SK-N-SH (cell line): ENCODE measurements at regions not wholly inside any gene's neighbourhood (a gene's known extent, or its start where the extent isn't known, plus 50 kb on each side); places are given as distances from the start of the nearest gene placed in this dataset.

ENCODE experiments used
- CTCF ChIA-PET: fragments of 300-600, 350-600 bp; formaldehyde crosslinking; extraction: SDS; loops from one replicate; lab custom pipeline; 2021; lab: Yijun Ruan, JAX
- POLR2A ChIA-PET: fragments of 350-600 bp; sonication (Branson Sonifier 250); formaldehyde crosslinking; extraction: SDS; loops from one replicate; lab custom pipeline; 2020; ENCODE audit warnings: antibody characterized with exemption, inconsistent platforms; lab: Yijun Ruan, JAX
- DNase-seq: peaks from one replicate; pipeline ENCODE4 v3.0.0; 2012
- H2AFZ ChIP-seq: fragments of 200-600 bp; sonication (generic); 2 replicates; pipeline ENCODE4 v1.8.1; 2016; ENCODE audit warnings: antibody characterized with exemption, mild to moderate bottlenecking, low read depth
- H3F3A ChIP-seq: fragments of 200-600 bp; sonication (generic); replicated peaks from 2 replicates; pipeline ENCODE3; 2016; ENCODE audit warnings: antibody characterized with exemption, mild to moderate bottlenecking; ENCODE audit not compliant: insufficient read depth
- H3K27ac ChIP-seq, 2 experiments: fragments of 200-500 bp in 1 of 2; fragments of 200-600 bp in 1 of 2; sonication (Bioruptor generic) in 1 of 2; sonication (generic), shearing (Covaris generic) in 1 of 2; 2 replicates each; pipeline versions ENCODE4 v1.5.1 to v1.6.1; 2014 to 2016; ENCODE audit warnings: low read depth in 2 of 2, inconsistent platforms in 1 of 2, low read length in 1 of 2, mild to moderate bottlenecking in 1 of 2, mixed read lengths in 1 of 2
- H3K27me3 ChIP-seq: fragments of 200-600 bp; sonication (generic), shearing (Covaris generic); 2 replicates; pipeline ENCODE4 v1.6.1; 2016; ENCODE audit warnings: mixed run types; ENCODE audit not compliant: insufficient read depth
- H3K36me3 ChIP-seq, 2 experiments: fragments of 200-500 bp in 1 of 2; fragments of 200-600 bp in 1 of 2; sonication (Bioruptor generic) in 1 of 2; sonication (generic) in 1 of 2; replicated peaks in 1 of 2; 2 replicates each; pipeline versions ENCODE3 to v1.5.1; 2014 to 2016; ENCODE audit warnings: low read length in 1 of 2, mild to moderate bottlenecking in 1 of 2; ENCODE audit not compliant: insufficient read depth in 2 of 2, control insufficient read depth in 1 of 2
- H3K4me1 ChIP-seq, 2 experiments: fragments of 200-500 bp in 1 of 2; fragments of 200-600 bp in 1 of 2; sonication (Bioruptor generic) in 1 of 2; sonication (generic), shearing (Covaris generic) in 1 of 2; 2 replicates each; pipeline versions ENCODE4 v1.5.1 to v1.6.1; 2014 to 2016; ENCODE audit warnings: low read depth in 1 of 2, low read length in 1 of 2, mixed run types in 1 of 2; ENCODE audit not compliant: insufficient read depth in 2 of 2, control insufficient read depth in 1 of 2
- H3K4me2 ChIP-seq: fragments of 200-600 bp; sonication (generic), shearing (Covaris generic); 2 replicates; pipeline ENCODE4 v1.6.1; 2017; ENCODE audit warnings: mixed run types
- H3K4me3 ChIP-seq, 2 experiments: fragments of 200-500 bp in 1 of 2; fragments of 200-600 bp in 1 of 2; sonication (Bioruptor generic) in 1 of 2; sonication (generic), shearing (Covaris generic) in 1 of 2; 2 replicates each; pipeline versions ENCODE4 v1.5.1 to v1.8.1; 2014 to 2016; ENCODE audit warnings: low read depth in 2 of 2, inconsistent platforms in 1 of 2, low read length in 1 of 2, mild to moderate bottlenecking in 1 of 2, mixed read lengths in 1 of 2, moderate library complexity in 1 of 2
- H3K79me2 ChIP-seq: fragments of 200-600 bp; sonication (generic); 2 replicates; pipeline ENCODE4 v1.8.1; 2017; ENCODE audit warnings: mild to moderate bottlenecking; ENCODE audit not compliant: insufficient read depth
- H3K9ac ChIP-seq: fragments of 200-600 bp; sonication (generic); 2 replicates; pipeline ENCODE4 v1.6.1; 2017; ENCODE audit warnings: mixed run types
- H3K9me2 ChIP-seq: fragments of 200-600 bp; sonication (generic); 2 replicates; pipeline ENCODE4 v1.6.1; 2017; ENCODE audit warnings: mixed run types
- H3K9me3 ChIP-seq: fragments of 200-600 bp; sonication (generic); 2 replicates; pipeline ENCODE4 v1.6.1; 2017; ENCODE audit warnings: mixed run types, mild to moderate bottlenecking, moderate library complexity
- H4K20me1 ChIP-seq: fragments of 200-600 bp; sonication (generic); 2 replicates; pipeline ENCODE4 v1.6.1; 2017; ENCODE audit warnings: mild to moderate bottlenecking, mixed run types; ENCODE audit not compliant: insufficient read depth
- CHD2 ChIP-seq: fragments of 150-350 bp; IDR thresholded peaks from 2 replicates; pipeline ENCODE4 v1.6.1; 2018; ENCODE audit warnings: low read length; ENCODE audit not compliant: partially characterized antibody
- EP300 ChIP-seq, 2 experiments: IDR thresholded peaks; 2 replicates each; pipeline versions ENCODE4 v1.4.0 to v1.6.1; 2012; ENCODE audit warnings: borderline replicate concordance in 1 of 2, low read depth in 1 of 2, low read length in 1 of 2
- EZH2phosphoT487 ChIP-seq: fragments of 200-600 bp; sonication (generic); IDR thresholded peaks from 2 replicates; pipeline ENCODE4 v1.6.1; 2017; ENCODE audit warnings: low read depth, mixed run types, mild to moderate bottlenecking, antibody characterized with exemption, moderate library complexity, borderline replicate concordance
- FOSL2 ChIP-seq: IDR thresholded peaks from 2 replicates; pipeline ENCODE4 v1.4.0; 2012; ENCODE audit warnings: low read depth, mild to moderate bottlenecking, moderate library complexity, borderline replicate concordance
- FOXM1 ChIP-seq: IDR thresholded peaks from 2 replicates; pipeline ENCODE4 v1.4.0; 2012; ENCODE audit warnings: low read depth, mild to moderate bottlenecking
- GABPA ChIP-seq: IDR thresholded peaks from 2 replicates; pipeline ENCODE4 v1.4.0; 2012; ENCODE audit warnings: low read depth, mild to moderate bottlenecking
- JUND ChIP-seq: IDR thresholded peaks from 2 replicates; pipeline ENCODE4 v1.4.0; 2012
- MEF2A ChIP-seq: IDR thresholded peaks from 2 replicates; pipeline ENCODE4 v1.4.0; 2012; ENCODE audit warnings: low read depth, borderline replicate concordance
- MXI1 ChIP-seq: IDR thresholded peaks from 2 replicates; pipeline ENCODE4 v1.6.1; 2012; ENCODE audit warnings: mild to moderate bottlenecking, low read depth, low read length, improper control_type of control experiment
- POLR2AphosphoS5 ChIP-seq: IDR thresholded peaks from 2 replicates; pipeline ENCODE4 v1.6.1; 2012; ENCODE audit warnings: low read depth, low read length
- RFX5 ChIP-seq: IDR thresholded peaks from 2 replicates; pipeline ENCODE4 v1.6.1; 2012; ENCODE audit warnings: mild to moderate bottlenecking, improper control_type of control experiment, low read length
- RXRA ChIP-seq: IDR thresholded peaks from 2 replicates; pipeline ENCODE4 v1.4.0; 2012; ENCODE audit warnings: low read depth, mild to moderate bottlenecking, borderline replicate concordance
- SIN3A ChIP-seq: IDR thresholded peaks from 2 replicates; pipeline ENCODE4 v1.6.1; 2012; ENCODE audit warnings: low read depth, mild to moderate bottlenecking, low read length, moderate library complexity, borderline replicate concordance
- TAF1 ChIP-seq: IDR thresholded peaks from 2 replicates; pipeline ENCODE4 v1.6.1; 2012; ENCODE audit warnings: low read depth, mild to moderate bottlenecking, low read length, moderate library complexity, borderline replicate concordance
- TCF12 ChIP-seq: IDR thresholded peaks from 2 replicates; pipeline ENCODE4 v1.4.0; 2012
- USF1 ChIP-seq: IDR thresholded peaks from 2 replicates; pipeline ENCODE4 v1.4.0; 2012; ENCODE audit warnings: low read depth, borderline replicate concordance
- WGBS: methylation state at CpG from one replicate; pipeline ENCODE4 v1.1.6; 2017; ENCODE audit warnings: low lambda C conversion rate; 5-methylcytosine and 5-hydroxymethylcytosine counted together
- TF ChIP-seq, protein P1 (sequence below): IDR thresholded peaks from 2 replicates; pipeline ENCODE4 v1.6.1; 2012; ENCODE audit warnings: mild to moderate bottlenecking, low read depth, low read length, moderate library complexity
- TF ChIP-seq, protein P2 (sequence below): fragments of 150-350 bp; IDR thresholded peaks from 2 replicates; pipeline ENCODE4 v1.6.1; 2017; ENCODE audit warnings: antibody characterized with exemption, low read length, low read depth, borderline replicate concordance
- TF ChIP-seq, protein P3 (sequence below): fragments of 150-350 bp; IDR thresholded peaks from 2 replicates; pipeline ENCODE4 v1.6.1; 2016; ENCODE audit warnings: mild to moderate bottlenecking, low read depth, low read length

- TF ChIP-seq, protein P1, sequence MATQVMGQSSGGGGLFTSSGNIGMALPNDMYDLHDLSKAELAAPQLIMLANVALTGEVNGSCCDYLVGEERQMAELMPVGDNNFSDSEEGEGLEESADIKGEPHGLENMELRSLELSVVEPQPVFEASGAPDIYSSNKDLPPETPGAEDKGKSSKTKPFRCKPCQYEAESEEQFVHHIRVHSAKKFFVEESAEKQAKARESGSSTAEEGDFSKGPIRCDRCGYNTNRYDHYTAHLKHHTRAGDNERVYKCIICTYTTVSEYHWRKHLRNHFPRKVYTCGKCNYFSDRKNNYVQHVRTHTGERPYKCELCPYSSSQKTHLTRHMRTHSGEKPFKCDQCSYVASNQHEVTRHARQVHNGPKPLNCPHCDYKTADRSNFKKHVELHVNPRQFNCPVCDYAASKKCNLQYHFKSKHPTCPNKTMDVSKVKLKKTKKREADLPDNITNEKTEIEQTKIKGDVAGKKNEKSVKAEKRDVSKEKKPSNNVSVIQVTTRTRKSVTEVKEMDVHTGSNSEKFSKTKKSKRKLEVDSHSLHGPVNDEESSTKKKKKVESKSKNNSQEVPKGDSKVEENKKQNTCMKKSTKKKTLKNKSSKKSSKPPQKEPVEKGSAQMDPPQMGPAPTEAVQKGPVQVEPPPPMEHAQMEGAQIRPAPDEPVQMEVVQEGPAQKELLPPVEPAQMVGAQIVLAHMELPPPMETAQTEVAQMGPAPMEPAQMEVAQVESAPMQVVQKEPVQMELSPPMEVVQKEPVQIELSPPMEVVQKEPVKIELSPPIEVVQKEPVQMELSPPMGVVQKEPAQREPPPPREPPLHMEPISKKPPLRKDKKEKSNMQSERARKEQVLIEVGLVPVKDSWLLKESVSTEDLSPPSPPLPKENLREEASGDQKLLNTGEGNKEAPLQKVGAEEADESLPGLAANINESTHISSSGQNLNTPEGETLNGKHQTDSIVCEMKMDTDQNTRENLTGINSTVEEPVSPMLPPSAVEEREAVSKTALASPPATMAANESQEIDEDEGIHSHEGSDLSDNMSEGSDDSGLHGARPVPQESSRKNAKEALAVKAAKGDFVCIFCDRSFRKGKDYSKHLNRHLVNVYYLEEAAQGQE, result no peak
- no peak for TF ChIP-seq JUND
- no peak for TF ChIP-seq USF1
- no peak for TF ChIP-seq EZH2phosphoT487
- no peak for TF ChIP-seq TCF12
These were observed 2641.8 kb upstream of the PCDH20 start (continued) for GRCh38 chr13:64057372-64058020.

DNA sequence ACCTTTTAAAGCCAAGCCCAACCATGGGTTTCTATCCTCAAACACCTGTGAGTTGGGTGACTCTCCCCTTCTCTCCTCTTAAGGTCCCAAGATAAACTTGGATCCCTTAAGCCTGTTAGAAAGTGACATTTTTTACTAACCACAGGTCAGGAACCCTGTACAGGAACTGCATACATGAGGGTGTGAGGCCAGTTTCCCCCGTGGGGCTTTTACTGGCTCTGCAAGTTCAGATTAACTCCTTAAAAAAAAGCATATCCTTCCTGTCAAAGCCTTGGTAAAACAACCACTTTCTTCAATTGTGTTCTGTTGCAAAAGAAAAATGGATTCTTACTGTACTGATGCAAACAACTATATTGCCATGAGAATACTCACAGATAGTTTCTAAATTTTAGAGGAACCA lies 2638.7 kb upstream of the PCDH20 start:
- Histone ChIP-seq H3K4me2 (no peak overlapping the region), H3K4me1 (no peaks in the 10 kb centered on the region), H3K36me3 (no peaks in the 10 kb centered on the region), H2AFZ (no peak overlapping the region), H3K27me3 (no peaks in the 10 kb centered on the region), H3K9ac (no peak overlapping the region), H4K20me1 (no peaks in the 10 kb centered on the region), H3K9me2 (no peaks in the 10 kb centered on the region), H3K4me3 (no peak overlapping the region), H3K79me2 (no peaks in the 10 kb centered on the region), H3F3A (no peaks in the 10 kb centered on the region), H3K27ac (no peak overlapping the region), H3K9me3 (no peaks in the 10 kb centered on the region)
- ChIA-PET POLR2A (no interaction called here), CTCF (no interaction called here)
- DNase-seq, result no peak
- no peak for TF ChIP-seq RFX5
- no peak for TF ChIP-seq EP300 (IDR thresholded peaks at IDR 0.05; ENCODE audit: borderline replicate concordance in 1 of 2, low read depth in 1 of 2, low read length in 1 of 2)
- no peak for TF ChIP-seq TCF12
- TF ChIP-seq MEF2A, result no peak
- WGBS, result 38% methylated on average over 1 of the region's 1 CpG

DNA sequence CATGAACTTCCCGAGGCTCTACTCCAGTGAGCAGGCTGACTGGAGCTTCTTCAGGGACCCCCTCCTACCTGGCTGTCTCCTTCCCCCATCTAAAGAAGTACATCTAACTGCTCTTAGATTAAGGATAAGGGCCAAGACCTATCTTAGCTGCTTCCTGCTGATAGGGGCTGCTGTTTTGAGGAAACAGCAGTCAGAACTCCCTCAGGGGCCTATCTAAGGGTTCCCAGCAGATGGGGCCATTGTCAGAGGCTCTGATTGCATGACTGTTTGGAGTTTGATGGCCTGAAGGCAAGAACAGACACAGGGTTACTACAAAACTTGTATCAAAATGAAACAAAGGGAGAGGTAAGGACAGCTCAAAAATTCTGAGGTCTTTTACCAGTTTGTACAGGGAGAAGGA lies 2636.9 kb upstream of the PCDH20 start:
- H3K9me2 ChIP-seq, result no peaks in the 10 kb centered on the region
- no peaks in the 10 kb centered on the region for H3F3A ChIP-seq
- H4K20me1 ChIP-seq, result no peaks in the 10 kb centered on the region
- H3K27ac ChIP-seq, result no peak overlapping the region
- H3K79me2 ChIP-seq, result no peaks in the 10 kb centered on the region
- H3K9ac ChIP-seq, result no peak overlapping the region
- no peaks in the 10 kb centered on the region for H3K9me3 ChIP-seq
- no peak overlapping the region for H3K4me2 ChIP-seq
- no peaks in the 10 kb centered on the region for H3K36me3 ChIP-seq
- no peaks in the 10 kb centered on the region for H3K4me1 ChIP-seq
- WGBS, result no CpG with 5 or more reads among the region's 1 CpG
- no peaks in the 10 kb centered on the region for H3K27me3 ChIP-seq
- DNase-seq, result no peak
- H2AFZ ChIP-seq, result no peak overlapping the region
- ChIA-PET CTCF (no interaction called here), POLR2A (no interaction called here)
- H3K4me3 ChIP-seq, result no peak overlapping the region; a peak in 1 of 4 replicates
- TF ChIP-seq SIN3A (no peak), FOSL2 (no peak), FOXM1 (no peak), POLR2AphosphoS5 (no peak), RXRA (no peak), RFX5 (no peak), CHD2 (no peak), GABPA (no peak), MXI1 (no peak), TAF1 (no peak)
- TF ChIP-seq, protein P2, sequence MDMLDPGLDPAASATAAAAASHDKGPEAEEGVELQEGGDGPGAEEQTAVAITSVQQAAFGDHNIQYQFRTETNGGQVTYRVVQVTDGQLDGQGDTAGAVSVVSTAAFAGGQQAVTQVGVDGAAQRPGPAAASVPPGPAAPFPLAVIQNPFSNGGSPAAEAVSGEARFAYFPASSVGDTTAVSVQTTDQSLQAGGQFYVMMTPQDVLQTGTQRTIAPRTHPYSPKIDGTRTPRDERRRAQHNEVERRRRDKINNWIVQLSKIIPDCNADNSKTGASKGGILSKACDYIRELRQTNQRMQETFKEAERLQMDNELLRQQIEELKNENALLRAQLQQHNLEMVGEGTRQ, result no peak
- TF ChIP-seq, protein P3, sequence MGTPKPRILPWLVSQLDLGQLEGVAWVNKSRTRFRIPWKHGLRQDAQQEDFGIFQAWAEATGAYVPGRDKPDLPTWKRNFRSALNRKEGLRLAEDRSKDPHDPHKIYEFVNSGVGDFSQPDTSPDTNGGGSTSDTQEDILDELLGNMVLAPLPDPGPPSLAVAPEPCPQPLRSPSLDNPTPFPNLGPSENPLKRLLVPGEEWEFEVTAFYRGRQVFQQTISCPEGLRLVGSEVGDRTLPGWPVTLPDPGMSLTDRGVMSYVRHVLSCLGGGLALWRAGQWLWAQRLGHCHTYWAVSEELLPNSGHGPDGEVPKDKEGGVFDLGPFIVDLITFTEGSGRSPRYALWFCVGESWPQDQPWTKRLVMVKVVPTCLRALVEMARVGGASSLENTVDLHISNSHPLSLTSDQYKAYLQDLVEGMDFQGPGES, result no peak
